ENCODE measurements at regions not wholly inside any gene's neighbourhood (a gene's known extent, or its start where the extent isn't known, plus 50 kb on each side); places are given as distances from the start of the nearest gene placed in this dataset.

DNA sequence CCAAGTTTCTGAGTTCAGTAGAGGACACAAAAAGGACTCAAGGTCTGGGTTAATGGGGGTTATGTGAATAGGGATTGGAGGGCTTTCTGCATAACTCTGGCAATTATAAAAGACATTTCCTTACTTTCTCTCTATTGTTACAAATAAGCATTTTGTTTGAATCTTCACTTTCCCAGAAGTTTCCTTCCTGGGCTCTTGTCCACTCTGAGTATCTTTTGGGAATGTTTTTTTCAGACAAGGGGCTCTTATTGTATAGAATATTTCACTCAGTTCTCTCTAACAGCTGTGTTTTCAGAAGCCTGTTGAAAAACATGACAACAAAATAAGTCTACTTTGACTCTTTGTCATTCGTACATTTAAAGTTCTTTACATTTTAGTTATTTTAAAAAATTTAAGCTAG lies 57.6 kb upstream of the MAP9 start:
- TF ChIP-seq, protein P1, sequence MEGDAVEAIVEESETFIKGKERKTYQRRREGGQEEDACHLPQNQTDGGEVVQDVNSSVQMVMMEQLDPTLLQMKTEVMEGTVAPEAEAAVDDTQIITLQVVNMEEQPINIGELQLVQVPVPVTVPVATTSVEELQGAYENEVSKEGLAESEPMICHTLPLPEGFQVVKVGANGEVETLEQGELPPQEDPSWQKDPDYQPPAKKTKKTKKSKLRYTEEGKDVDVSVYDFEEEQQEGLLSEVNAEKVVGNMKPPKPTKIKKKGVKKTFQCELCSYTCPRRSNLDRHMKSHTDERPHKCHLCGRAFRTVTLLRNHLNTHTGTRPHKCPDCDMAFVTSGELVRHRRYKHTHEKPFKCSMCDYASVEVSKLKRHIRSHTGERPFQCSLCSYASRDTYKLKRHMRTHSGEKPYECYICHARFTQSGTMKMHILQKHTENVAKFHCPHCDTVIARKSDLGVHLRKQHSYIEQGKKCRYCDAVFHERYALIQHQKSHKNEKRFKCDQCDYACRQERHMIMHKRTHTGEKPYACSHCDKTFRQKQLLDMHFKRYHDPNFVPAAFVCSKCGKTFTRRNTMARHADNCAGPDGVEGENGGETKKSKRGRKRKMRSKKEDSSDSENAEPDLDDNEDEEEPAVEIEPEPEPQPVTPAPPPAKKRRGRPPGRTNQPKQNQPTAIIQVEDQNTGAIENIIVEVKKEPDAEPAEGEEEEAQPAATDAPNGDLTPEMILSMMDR (IDR thresholded peaks at IDR 0.05): no peak
- TF ChIP-seq POLR2A (IDR thresholded peaks at IDR 0.05) (no peak), POLR2AphosphoS5 (IDR thresholded peaks at IDR 0.05) (no peak)
